CD4-positive, alpha-beta memory T cell (primary cell): ENCODE measurements at regions not wholly inside any gene's neighbourhood (a gene's known extent, or its start where the extent isn't known, plus 50 kb on each side); places are given as distances from the start of the nearest gene placed in this dataset.
"Not testable (repeated sequence)": the region's sequence is repeated elsewhere in the genome, so short reads cannot be mapped to it uniquely, and the experiment has no call there.

Source experiments
- CTCF ChIA-PET: fragments of 350-600 bp; sonication (Branson Sonifier 250); formaldehyde crosslinking; loops from one replicate; lab custom pipeline; 2021; ENCODE audit warnings: inconsistent platforms; ENCODE audit not compliant: partially characterized antibody; lab: Charles Lee
- POLR2A ChIA-PET: fragments of 350-600 bp; sonication (Branson Sonifier 250); formaldehyde crosslinking; loops from one replicate; lab custom pipeline; 2021; ENCODE audit not compliant: partially characterized antibody; lab: Charles Lee
- DNase-seq, 5 donors: peaks; one replicate each; pipeline versions ENCODE4 v3.0.0 to v3.0.0-alpha.2; 2020 to 2022; ENCODE audit warnings: mixed read lengths in 1 of 5
- H3K27ac ChIP-seq: one replicate; pipeline ENCODE4 v1.7.0; 2013; ENCODE audit warnings: low read depth, low read length
- H3K27me3 ChIP-seq: 2 replicates; pipeline ENCODE4 v1.7.0; 2013; ENCODE audit warnings: mild to moderate bottlenecking, low read length, moderate library complexity; ENCODE audit not compliant: insufficient read depth
- H3K36me3 ChIP-seq: 2 replicates; pipeline ENCODE4 v1.7.0; 2013; ENCODE audit warnings: mild to moderate bottlenecking, low read length, moderate library complexity; ENCODE audit not compliant: insufficient read depth
- H3K4me1 ChIP-seq: 2 replicates; pipeline ENCODE4 v1.7.0; 2013; ENCODE audit warnings: mild to moderate bottlenecking, low read length, moderate library complexity; ENCODE audit not compliant: insufficient read depth
- H3K4me3 ChIP-seq, 2 donors: one replicate each; pipeline ENCODE4 v1.7.0; 2013; ENCODE audit warnings: low read length in 2 of 2, mild to moderate bottlenecking in 1 of 2
- H3K9me3 ChIP-seq, 2 donors: one replicate each; pipeline ENCODE4 v1.7.0; 2013; ENCODE audit warnings: low read length in 2 of 2, control low read depth in 1 of 2; ENCODE audit not compliant: control insufficient read depth in 1 of 2
- H3K27ac Mint-ChIP-seq, 7 donors: one replicate each; pipeline ENCODE4 v1.8.0; 2020 to 2021; ENCODE audit warnings: mixed read lengths in 7 of 7, mild to moderate bottlenecking in 6 of 7, inconsistent platforms in 3 of 7, moderate library complexity in 3 of 7
- H3K27me3 Mint-ChIP-seq, 2 donors: one replicate each; pipeline ENCODE4 v1.8.0; 2020 to 2021; ENCODE audit warnings: mixed read lengths in 2 of 2
- H3K36me3 Mint-ChIP-seq, 2 donors: one replicate each; pipeline ENCODE4 v1.8.0; 2020 to 2021; ENCODE audit warnings: mixed read lengths in 2 of 2, inconsistent platforms in 1 of 2, mild to moderate bottlenecking in 1 of 2
- H3K4me1 Mint-ChIP-seq, 4 donors: one replicate each; pipeline ENCODE4 v1.8.0; 2020 to 2021; ENCODE audit warnings: mixed read lengths in 4 of 4, mild to moderate bottlenecking in 1 of 4
- H3K4me3 Mint-ChIP-seq, 8 donors: one replicate each; pipeline ENCODE4 v1.8.0; 2020 to 2021; ENCODE audit warnings: mixed read lengths in 8 of 8, mild to moderate bottlenecking in 7 of 8, moderate library complexity in 6 of 8, inconsistent platforms in 3 of 8
- H3K9me3 Mint-ChIP-seq, 8 donors: one replicate each; pipeline ENCODE4 v1.8.0; 2020 to 2021; ENCODE audit warnings: mixed read lengths in 8 of 8, mild to moderate bottlenecking in 5 of 8, inconsistent platforms in 3 of 8, moderate library complexity in 1 of 8
- intact Hi-C: fragments of 100-400 bp; cut with micrococcal nuclease; formaldehyde crosslinking; loops from one replicate; pipeline ENCODE4 v1.15.1; 2023

- H3K9me3 ChIP-seq: no peaks in the 10 kb centered on the region
- H3K27me3 ChIP-seq: no peaks in the 10 kb centered on the region
- DNase-seq: no peak
- no peaks in the 10 kb centered on the region for H3K36me3 ChIP-seq
- POLR2A ChIA-PET: no interaction called here
- no peaks in the 10 kb centered on the region for H3K4me1 ChIP-seq
- intact Hi-C loops: no loop called here
- Mint-ChIP-seq H3K4me1 (no peaks in the 10 kb centered on the region), H3K4me3 (no peak overlapping the region), H3K27ac (no peak overlapping the region), H3K27me3 (peaks cover 2% of the 10 kb centered on the region in 2 donors), H3K36me3 (no peaks in the 10 kb centered on the region), H3K9me3 (peaks cover 0 to 2% (median 0%) of the 10 kb centered on the region in 8 donors)
- H3K27ac ChIP-seq: no peak overlapping the region
- CTCF ChIA-PET: no interaction called here
- H3K4me3 ChIP-seq: no peak overlapping the region
These were observed 141.0 kb downstream of the MTNR1A start for GRCh38 chr4:186414390-186414789.

DNA sequence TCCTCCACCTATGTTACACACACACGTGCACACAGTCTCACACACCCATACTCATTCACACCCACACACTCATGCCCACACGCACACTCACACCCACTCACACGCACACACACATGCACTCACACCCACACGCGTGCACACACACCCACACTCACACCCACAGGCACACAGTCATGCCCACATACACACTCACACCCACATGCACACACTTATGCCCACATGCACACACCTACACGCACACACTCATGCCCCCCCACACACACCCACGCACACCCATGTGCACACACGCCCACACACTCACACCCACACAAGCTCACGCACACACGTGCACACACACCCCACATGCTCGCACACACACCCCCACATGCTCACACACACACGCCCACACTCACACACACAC, 140.0 kb downstream of the F11 start:
- no peak overlapping the region for H3K4me3 ChIP-seq
- H3K9me3 ChIP-seq: no peaks in the 10 kb centered on the region
- ChIA-PET POLR2A (no interaction called here), CTCF (no interaction called here)
- DNase-seq: no peak
- peaks cover 2 to 5% of the 10 kb centered on the region in 2 donors for H3K27me3 Mint-ChIP-seq
- H3K4me1 ChIP-seq: no peaks in the 10 kb centered on the region
- H3K4me1 Mint-ChIP-seq: no peaks in the 10 kb centered on the region
- no peak overlapping the region for H3K27ac ChIP-seq
- H3K4me3 Mint-ChIP-seq: no peak overlapping the region
- H3K36me3 ChIP-seq: no peaks in the 10 kb centered on the region
- H3K36me3 Mint-ChIP-seq: no peaks in the 10 kb centered on the region
- H3K27ac Mint-ChIP-seq: no peak overlapping the region
- no peaks in the 10 kb centered on the region for H3K27me3 ChIP-seq
- intact Hi-C loops: no loop called here
- H3K9me3 Mint-ChIP-seq: peaks cover 0 to 7% (median 2%) of the 10 kb centered on the region in 8 donors

GRCh38 chr4:186404562-186405134, 138.7 kb downstream of the F11 start:
- H3K27me3 Mint-ChIP-seq: peaks cover 2 to 6% of the 10 kb centered on the region in 2 donors
- H3K4me1 Mint-ChIP-seq: no peaks in the 10 kb centered on the region
- Histone ChIP-seq H3K36me3 (no peaks in the 10 kb centered on the region), H3K9me3 (no peaks in the 10 kb centered on the region), H3K4me1 (no peaks in the 10 kb centered on the region), H3K27me3 (no peaks in the 10 kb centered on the region), H3K4me3 (no peak overlapping the region), H3K27ac (no peak overlapping the region)
- intact Hi-C loops: no loop called here
- peak overlapping the region in 1 of 8 donors; percentile 27 for H3K4me3 Mint-ChIP-seq
- ChIA-PET CTCF (no interaction called here), POLR2A (no interaction called here)
- H3K27ac Mint-ChIP-seq: peak overlapping the region in 1 of 7 donors; percentile 19
- H3K36me3 Mint-ChIP-seq: no peaks in the 10 kb centered on the region
- peaks cover 0 to 5% (median 3%) of the 10 kb centered on the region in 8 donors for H3K9me3 Mint-ChIP-seq
- no peak for DNase-seq

- intact Hi-C loops: no loop called here
- H3K27ac ChIP-seq: no peak overlapping the region
- Mint-ChIP-seq H3K4me3 (no peak overlapping the region), H3K9me3 (peaks cover 0 to 7% (median under 1%) of the 10 kb centered on the region in 8 donors), H3K27me3 (peaks cover 2 to 6% of the 10 kb centered on the region in 2 donors), H3K36me3 (no peaks in the 10 kb centered on the region), H3K4me1 (no peaks in the 10 kb centered on the region), H3K27ac (no peak overlapping the region)
- H3K27me3 ChIP-seq: no peaks in the 10 kb centered on the region
- POLR2A ChIA-PET: no interaction called here
- DNase-seq: no peak
- H3K4me1 ChIP-seq: no peaks in the 10 kb centered on the region
- CTCF ChIA-PET: no interaction called here
- H3K4me3 ChIP-seq: no peak overlapping the region
- no peaks in the 10 kb centered on the region for H3K36me3 ChIP-seq
- H3K9me3 ChIP-seq: no peaks in the 10 kb centered on the region
These were observed 134.7 kb downstream of the F11 start for GRCh38 chr4:186400676-186401075.

- no peak overlapping the region for H3K27ac Mint-ChIP-seq
- no peak for DNase-seq
- Histone ChIP-seq H3K36me3 (no peaks in the 10 kb centered on the region), H3K9me3 (no peaks in the 10 kb centered on the region), H3K4me1 (no peaks in the 10 kb centered on the region), H3K27ac (no peak overlapping the region), H3K27me3 (no peaks in the 10 kb centered on the region), H3K4me3 (no peak overlapping the region)
- H3K36me3 Mint-ChIP-seq: no peaks in the 10 kb centered on the region
- intact Hi-C loops: no loop called here
- peaks cover 0 to 1% of the 10 kb centered on the region in 2 donors for H3K27me3 Mint-ChIP-seq
- CTCF ChIA-PET: no interaction called here
- H3K9me3 Mint-ChIP-seq: no peaks in the 10 kb centered on the region
- no peaks in the 10 kb centered on the region for H3K4me1 Mint-ChIP-seq
- no peak overlapping the region for H3K4me3 Mint-ChIP-seq
- POLR2A ChIA-PET: no interaction called here
These were observed 126.0 kb downstream of the F11 start for GRCh38 chr4:186392017-186392416.

GRCh38 chr4:186384328-186384727, 118.3 kb downstream of the F11 start:
- H3K9me3 Mint-ChIP-seq, H3K4me1 Mint-ChIP-seq, DNase-seq, intact Hi-C loops, H3K4me3 ChIP-seq, H3K36me3 ChIP-seq, H3K4me1 ChIP-seq, CTCF ChIA-PET, H3K36me3 Mint-ChIP-seq, H3K27ac ChIP-seq, POLR2A ChIA-PET, H3K27me3 Mint-ChIP-seq, H3K9me3 ChIP-seq, H3K27me3 ChIP-seq: not testable (repeated sequence)
- peak overlapping the region in 1 of 7 donors; percentile 3 for H3K27ac Mint-ChIP-seq
- H3K4me3 Mint-ChIP-seq: peak overlapping the region in 2 of 8 donors; percentile 2 to 9

DNA sequence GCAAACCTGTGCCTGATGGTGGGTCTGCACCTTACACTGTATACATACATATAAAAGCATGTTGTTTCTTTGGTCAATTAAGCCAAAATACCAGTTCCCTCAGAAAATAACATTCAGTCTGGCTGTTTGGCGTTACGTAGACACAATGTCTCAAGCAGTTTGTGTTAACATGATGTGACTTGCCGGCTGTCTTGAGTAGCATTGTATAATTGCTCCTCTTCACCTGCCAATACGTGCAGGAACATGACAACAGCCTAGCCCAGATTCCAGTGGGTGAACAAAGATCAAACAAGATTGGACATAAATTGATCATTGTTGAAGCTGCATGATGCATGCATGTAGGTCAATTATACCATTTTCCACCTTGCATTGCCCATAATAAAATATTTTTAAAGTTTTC, 102.3 kb downstream of the F11 start:
- ChIA-PET CTCF (no interaction called here), POLR2A (no interaction called here)
- no peaks in the 10 kb centered on the region for H3K4me1 ChIP-seq
- H3K4me1 Mint-ChIP-seq: no peaks in the 10 kb centered on the region
- peaks cover 0 to 22% (median 16%) of the 10 kb centered on the region in 8 donors for H3K9me3 Mint-ChIP-seq
- H3K9me3 ChIP-seq: peaks cover 0 to 9% of the 10 kb centered on the region in 2 donors
- no peaks in the 10 kb centered on the region for H3K36me3 ChIP-seq
- H3K4me3 ChIP-seq: no peak overlapping the region
- intact Hi-C loops: no loop called here
- H3K27me3 ChIP-seq: no peaks in the 10 kb centered on the region
- no peak overlapping the region for H3K27ac ChIP-seq
- peaks cover 0 to 7% of the 10 kb centered on the region in 2 donors for H3K36me3 Mint-ChIP-seq
- H3K4me3 Mint-ChIP-seq: no peak overlapping the region
- H3K27me3 Mint-ChIP-seq: no peaks in the 10 kb centered on the region
- no peak for DNase-seq
- H3K27ac Mint-ChIP-seq: no peak overlapping the region
